Astrocyte (in vitro differentiated cells and primary cell): ENCODE measurements at regions not wholly inside any gene's neighbourhood (a gene's known extent, or its start where the extent isn't known, plus 50 kb on each side); places are given as distances from the start of the nearest gene placed in this dataset.

Experiments
- EZH2 ChIP-seq: IDR thresholded peaks from 2 replicates; pipeline ENCODE4 v1.6.1; 2012; ENCODE audit warnings: mild to moderate bottlenecking, low read length, inconsistent platforms; ENCODE audit not compliant: insufficient read depth
- TF ChIP-seq, protein P1 (sequence below): IDR thresholded peaks from 2 replicates; pipeline ENCODE4 v1.5.1; 2011; ENCODE audit warnings: low read depth, mild to moderate bottlenecking, inconsistent platforms, low read length, moderate library complexity; ENCODE audit not compliant: insufficient read depth

DNA sequence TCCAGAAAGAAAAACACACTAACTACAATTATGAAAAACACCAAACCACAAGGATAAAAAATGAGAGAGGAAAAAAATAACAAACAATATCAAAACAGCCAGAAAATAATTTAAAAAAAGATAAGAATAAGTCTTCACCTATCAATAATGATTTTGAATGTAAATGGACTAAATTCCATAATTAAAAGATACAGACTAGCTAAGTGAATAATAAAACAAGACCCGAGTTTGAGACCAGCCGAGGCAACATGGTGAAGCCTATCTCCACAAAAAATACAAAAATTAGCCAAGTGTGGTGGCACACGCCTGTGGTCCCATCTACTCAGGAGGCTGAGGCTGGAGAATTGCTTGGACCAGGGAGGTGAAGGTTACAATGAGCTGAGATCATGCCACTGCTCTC is 131.1 kb downstream of the MTERF1 start:
- TF ChIP-seq, protein P1, sequence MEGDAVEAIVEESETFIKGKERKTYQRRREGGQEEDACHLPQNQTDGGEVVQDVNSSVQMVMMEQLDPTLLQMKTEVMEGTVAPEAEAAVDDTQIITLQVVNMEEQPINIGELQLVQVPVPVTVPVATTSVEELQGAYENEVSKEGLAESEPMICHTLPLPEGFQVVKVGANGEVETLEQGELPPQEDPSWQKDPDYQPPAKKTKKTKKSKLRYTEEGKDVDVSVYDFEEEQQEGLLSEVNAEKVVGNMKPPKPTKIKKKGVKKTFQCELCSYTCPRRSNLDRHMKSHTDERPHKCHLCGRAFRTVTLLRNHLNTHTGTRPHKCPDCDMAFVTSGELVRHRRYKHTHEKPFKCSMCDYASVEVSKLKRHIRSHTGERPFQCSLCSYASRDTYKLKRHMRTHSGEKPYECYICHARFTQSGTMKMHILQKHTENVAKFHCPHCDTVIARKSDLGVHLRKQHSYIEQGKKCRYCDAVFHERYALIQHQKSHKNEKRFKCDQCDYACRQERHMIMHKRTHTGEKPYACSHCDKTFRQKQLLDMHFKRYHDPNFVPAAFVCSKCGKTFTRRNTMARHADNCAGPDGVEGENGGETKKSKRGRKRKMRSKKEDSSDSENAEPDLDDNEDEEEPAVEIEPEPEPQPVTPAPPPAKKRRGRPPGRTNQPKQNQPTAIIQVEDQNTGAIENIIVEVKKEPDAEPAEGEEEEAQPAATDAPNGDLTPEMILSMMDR = no peak
- no peak for TF ChIP-seq EZH2
